SK-N-SH (cell line): ENCODE measurements at regions not wholly inside any gene's neighbourhood (a gene's known extent, or its start where the extent isn't known, plus 50 kb on each side); places are given as distances from the start of the nearest gene placed in this dataset.

Experiments
- CTCF ChIA-PET: fragments of 300-600, 350-600 bp; formaldehyde crosslinking; extraction: SDS; loops from one replicate; lab custom pipeline; 2021; lab: Yijun Ruan, JAX
- POLR2A ChIA-PET: fragments of 350-600 bp; sonication (Branson Sonifier 250); formaldehyde crosslinking; extraction: SDS; loops from one replicate; lab custom pipeline; 2020; ENCODE audit warnings: antibody characterized with exemption, inconsistent platforms; lab: Yijun Ruan, JAX
- DNase-seq: peaks from one replicate; pipeline ENCODE4 v3.0.0; 2012
- H2AFZ ChIP-seq: fragments of 200-600 bp; sonication (generic); 2 replicates; pipeline ENCODE4 v1.8.1; 2016; ENCODE audit warnings: antibody characterized with exemption, mild to moderate bottlenecking, low read depth
- H3F3A ChIP-seq: fragments of 200-600 bp; sonication (generic); replicated peaks from 2 replicates; pipeline ENCODE3; 2016; ENCODE audit warnings: antibody characterized with exemption, mild to moderate bottlenecking; ENCODE audit not compliant: insufficient read depth
- H3K27ac ChIP-seq, 2 experiments: fragments of 200-500 bp in 1 of 2; fragments of 200-600 bp in 1 of 2; sonication (Bioruptor generic) in 1 of 2; sonication (generic), shearing (Covaris generic) in 1 of 2; 2 replicates each; pipeline versions ENCODE4 v1.5.1 to v1.6.1; 2014 to 2016; ENCODE audit warnings: low read depth in 2 of 2, inconsistent platforms in 1 of 2, low read length in 1 of 2, mild to moderate bottlenecking in 1 of 2, mixed read lengths in 1 of 2
- H3K27me3 ChIP-seq: fragments of 200-600 bp; sonication (generic), shearing (Covaris generic); 2 replicates; pipeline ENCODE4 v1.6.1; 2016; ENCODE audit warnings: mixed run types; ENCODE audit not compliant: insufficient read depth
- H3K36me3 ChIP-seq, 2 experiments: fragments of 200-500 bp in 1 of 2; fragments of 200-600 bp in 1 of 2; sonication (Bioruptor generic) in 1 of 2; sonication (generic) in 1 of 2; replicated peaks in 1 of 2; 2 replicates each; pipeline versions ENCODE3 to v1.5.1; 2014 to 2016; ENCODE audit warnings: low read length in 1 of 2, mild to moderate bottlenecking in 1 of 2; ENCODE audit not compliant: insufficient read depth in 2 of 2, control insufficient read depth in 1 of 2
- H3K4me1 ChIP-seq, 2 experiments: fragments of 200-500 bp in 1 of 2; fragments of 200-600 bp in 1 of 2; sonication (Bioruptor generic) in 1 of 2; sonication (generic), shearing (Covaris generic) in 1 of 2; 2 replicates each; pipeline versions ENCODE4 v1.5.1 to v1.6.1; 2014 to 2016; ENCODE audit warnings: low read depth in 1 of 2, low read length in 1 of 2, mixed run types in 1 of 2; ENCODE audit not compliant: insufficient read depth in 2 of 2, control insufficient read depth in 1 of 2
- H3K4me2 ChIP-seq: fragments of 200-600 bp; sonication (generic), shearing (Covaris generic); 2 replicates; pipeline ENCODE4 v1.6.1; 2017; ENCODE audit warnings: mixed run types
- H3K4me3 ChIP-seq, 2 experiments: fragments of 200-500 bp in 1 of 2; fragments of 200-600 bp in 1 of 2; sonication (Bioruptor generic) in 1 of 2; sonication (generic), shearing (Covaris generic) in 1 of 2; 2 replicates each; pipeline versions ENCODE4 v1.5.1 to v1.8.1; 2014 to 2016; ENCODE audit warnings: low read depth in 2 of 2, inconsistent platforms in 1 of 2, low read length in 1 of 2, mild to moderate bottlenecking in 1 of 2, mixed read lengths in 1 of 2, moderate library complexity in 1 of 2
- H3K79me2 ChIP-seq: fragments of 200-600 bp; sonication (generic); 2 replicates; pipeline ENCODE4 v1.8.1; 2017; ENCODE audit warnings: mild to moderate bottlenecking; ENCODE audit not compliant: insufficient read depth
- H3K9ac ChIP-seq: fragments of 200-600 bp; sonication (generic); 2 replicates; pipeline ENCODE4 v1.6.1; 2017; ENCODE audit warnings: mixed run types
- H3K9me2 ChIP-seq: fragments of 200-600 bp; sonication (generic); 2 replicates; pipeline ENCODE4 v1.6.1; 2017; ENCODE audit warnings: mixed run types
- H3K9me3 ChIP-seq: fragments of 200-600 bp; sonication (generic); 2 replicates; pipeline ENCODE4 v1.6.1; 2017; ENCODE audit warnings: mixed run types, mild to moderate bottlenecking, moderate library complexity
- H4K20me1 ChIP-seq: fragments of 200-600 bp; sonication (generic); 2 replicates; pipeline ENCODE4 v1.6.1; 2017; ENCODE audit warnings: mild to moderate bottlenecking, mixed run types; ENCODE audit not compliant: insufficient read depth
- CHD2 ChIP-seq: fragments of 150-350 bp; IDR thresholded peaks from 2 replicates; pipeline ENCODE4 v1.6.1; 2018; ENCODE audit warnings: low read length; ENCODE audit not compliant: partially characterized antibody
- CTCF ChIP-seq: fragments of 200-600 bp; sonication (generic); IDR thresholded peaks from 2 replicates; pipeline ENCODE4 v1.6.1; 2017; ENCODE audit warnings: antibody characterized with exemption, mild to moderate bottlenecking, moderate library complexity
- ELF1 ChIP-seq: IDR thresholded peaks from 2 replicates; pipeline ENCODE4 v1.4.0; 2012
- EP300 ChIP-seq, 2 experiments: IDR thresholded peaks; 2 replicates each; pipeline versions ENCODE4 v1.4.0 to v1.6.1; 2012; ENCODE audit warnings: borderline replicate concordance in 1 of 2, low read depth in 1 of 2, low read length in 1 of 2
- FOSL2 ChIP-seq: IDR thresholded peaks from 2 replicates; pipeline ENCODE4 v1.4.0; 2012; ENCODE audit warnings: low read depth, mild to moderate bottlenecking, moderate library complexity, borderline replicate concordance
- FOXJ3 ChIP-seq: sonication (generic); formaldehyde crosslinking; IDR thresholded peaks from 2 replicates; pipeline ENCODE4 v1.5.1; 2020; ENCODE audit warnings: mild to moderate bottlenecking, missing genetic modification reagents
- FOXM1 ChIP-seq: IDR thresholded peaks from 2 replicates; pipeline ENCODE4 v1.4.0; 2012; ENCODE audit warnings: low read depth, mild to moderate bottlenecking
- GABPA ChIP-seq: IDR thresholded peaks from 2 replicates; pipeline ENCODE4 v1.4.0; 2012; ENCODE audit warnings: low read depth, mild to moderate bottlenecking
- GATA2 ChIP-seq: sonication (generic); formaldehyde crosslinking; IDR thresholded peaks from 2 replicates; pipeline ENCODE4 v1.5.0; 2020; ENCODE audit warnings: mild to moderate bottlenecking, missing genetic modification reagents
- IRF3 ChIP-seq: fragments of 150-350 bp; IDR thresholded peaks from 2 replicates; pipeline ENCODE4 v1.6.1; 2016; ENCODE audit warnings: mild to moderate bottlenecking, low read depth, low read length
- MAX ChIP-seq: IDR thresholded peaks from 2 replicates; pipeline ENCODE4 v1.4.0; 2012; ENCODE audit warnings: low read depth
- MEF2A ChIP-seq: IDR thresholded peaks from 2 replicates; pipeline ENCODE4 v1.4.0; 2012; ENCODE audit warnings: low read depth, borderline replicate concordance
- MXI1 ChIP-seq: IDR thresholded peaks from 2 replicates; pipeline ENCODE4 v1.6.1; 2012; ENCODE audit warnings: mild to moderate bottlenecking, low read depth, low read length, improper control_type of control experiment
- NFIC ChIP-seq: IDR thresholded peaks from 2 replicates; pipeline ENCODE4 v1.4.0; 2012; ENCODE audit warnings: borderline replicate concordance
- PBX3 ChIP-seq: IDR thresholded peaks from 2 replicates; pipeline ENCODE4; 2012
- POLR2AphosphoS5 ChIP-seq: IDR thresholded peaks from 2 replicates; pipeline ENCODE4 v1.6.1; 2012; ENCODE audit warnings: low read depth, low read length
- RAD21 ChIP-seq: IDR thresholded peaks from 2 replicates; pipeline ENCODE4 v1.6.1; 2012; ENCODE audit warnings: mild to moderate bottlenecking, low read length
- RCOR1 ChIP-seq: fragments of 150-350 bp; IDR thresholded peaks from 2 replicates; pipeline ENCODE4 v1.6.1; 2017; ENCODE audit warnings: antibody characterized with exemption, low read length
- RFX5 ChIP-seq: IDR thresholded peaks from 2 replicates; pipeline ENCODE4 v1.6.1; 2012; ENCODE audit warnings: mild to moderate bottlenecking, improper control_type of control experiment, low read length
- RXRA ChIP-seq: IDR thresholded peaks from 2 replicates; pipeline ENCODE4 v1.4.0; 2012; ENCODE audit warnings: low read depth, mild to moderate bottlenecking, borderline replicate concordance
- SIN3A ChIP-seq: IDR thresholded peaks from 2 replicates; pipeline ENCODE4 v1.6.1; 2012; ENCODE audit warnings: low read depth, mild to moderate bottlenecking, low read length, moderate library complexity, borderline replicate concordance
- TAF1 ChIP-seq: IDR thresholded peaks from 2 replicates; pipeline ENCODE4 v1.6.1; 2012; ENCODE audit warnings: low read depth, mild to moderate bottlenecking, low read length, moderate library complexity, borderline replicate concordance
- TCF12 ChIP-seq: IDR thresholded peaks from 2 replicates; pipeline ENCODE4 v1.4.0; 2012
- TEAD4 ChIP-seq: IDR thresholded peaks from 2 replicates; pipeline ENCODE4 v1.4.0; 2012; ENCODE audit warnings: mild to moderate bottlenecking, borderline replicate concordance; ENCODE audit not compliant: insufficient read depth
- USF1 ChIP-seq: IDR thresholded peaks from 2 replicates; pipeline ENCODE4 v1.4.0; 2012; ENCODE audit warnings: low read depth, borderline replicate concordance
- USF2 ChIP-seq: fragments of 150-350 bp; IDR thresholded peaks from 2 replicates; pipeline ENCODE4 v1.6.1; 2017; ENCODE audit warnings: antibody characterized with exemption, low read length, low read depth, borderline replicate concordance
- YY1 ChIP-seq: IDR thresholded peaks from 2 replicates; pipeline ENCODE4 v1.4.0; 2012; ENCODE audit warnings: low read depth, mild to moderate bottlenecking
- ZBTB33 ChIP-seq: IDR thresholded peaks from 2 replicates; pipeline ENCODE4 v1.4.0; 2012; ENCODE audit warnings: low read depth, borderline replicate concordance
- whole genome bisulfite sequencing: methylation state at CpG from one replicate; pipeline ENCODE4 v1.1.6; 2017; ENCODE audit warnings: low lambda C conversion rate; 5-methylcytosine and 5-hydroxymethylcytosine counted together

- Histone ChIP-seq H4K20me1 (no peaks in the 10 kb centered on the region), H3K4me3 (no peak overlapping the region), H3K36me3 (no peaks in the 10 kb centered on the region), H3F3A (no peaks in the 10 kb centered on the region), H3K9me3 (no peaks in the 10 kb centered on the region), H2AFZ (no peak overlapping the region), H3K27ac (no peak overlapping the region), H3K27me3 (no peaks in the 10 kb centered on the region), H3K9ac (no peak overlapping the region), H3K4me2 (no peak overlapping the region), H3K9me2 (no peaks in the 10 kb centered on the region), H3K4me1 (no peaks in the 10 kb centered on the region), H3K79me2 (no peaks in the 10 kb centered on the region)
- DNase-seq = no peak
- ChIA-PET CTCF (no interaction called here), POLR2A (no interaction called here)
- 29% methylated on average over 1 of the region's 1 CpG for WGBS
- no peak for TF ChIP-seq TAF1
- TF ChIP-seq YY1 = no peak
- no peak for TF ChIP-seq RCOR1
- no peak for TF ChIP-seq RXRA
- peak; percentile 72 for TF ChIP-seq TCF12
- no peak for TF ChIP-seq SIN3A
- TF ChIP-seq MAX = no peak
- no peak for TF ChIP-seq RFX5
- peak; percentile 57 for TF ChIP-seq PBX3
- TF ChIP-seq EP300 (IDR thresholded peaks at IDR 0.05; ENCODE audit: borderline replicate concordance in 1 of 2, low read depth in 1 of 2, low read length in 1 of 2) = no peak
- TF ChIP-seq USF2 = no peak
- no peak for TF ChIP-seq CHD2
- peak; percentile 40; the same call in 1 of the 2 replicates for TF ChIP-seq NFIC
- no peak for TF ChIP-seq MEF2A
- peak; percentile 34; the same call in 1 of the 2 replicates for TF ChIP-seq USF1
- TF ChIP-seq IRF3 = no peak
- no peak for TF ChIP-seq CTCF
- TF ChIP-seq RAD21 = no peak
- TF ChIP-seq TEAD4 = no peak
- no peak for TF ChIP-seq GABPA
- TF ChIP-seq MXI1 = no peak
- no peak for TF ChIP-seq GATA2
- TF ChIP-seq FOSL2 = peak; percentile 41; the same call in 1 of the 2 replicates
- no peak for TF ChIP-seq POLR2AphosphoS5
- no peak for TF ChIP-seq FOXJ3
- no peak for TF ChIP-seq ELF1
- TF ChIP-seq FOXM1 = no peak
- no peak for TF ChIP-seq ZBTB33
Observed at GRCh38 chr9:24257726-24258125, 288.0 kb downstream of the IZUMO3 start.
